ENCODE measurements at regions not wholly inside any gene's neighbourhood (a gene's known extent, or its start where the extent isn't known, plus 50 kb on each side); places are given as distances from the start of the nearest gene placed in this dataset.
"Not testable (repeated sequence)": the region's sequence is repeated elsewhere in the genome, so short reads cannot be mapped to it uniquely, and the experiment has no call there.

GRCh38 chr5:126117044-126117443 lies 306.2 kb upstream of the GRAMD2B start:
- no peaks in the 10 kb centered on the region for H3K27me3 Mint-ChIP-seq
- no peak for ATAC-seq (replicated peaks)
- H3K36me3 Mint-ChIP-seq (ENCODE audit: low read depth) = no peaks in the 10 kb centered on the region
- no peaks in the 10 kb centered on the region for H3K4me1 Mint-ChIP-seq
- H3K27ac Mint-ChIP-seq = no peak overlapping the region
- peaks cover 6% of the 10 kb centered on the region for H3K9me3 Mint-ChIP-seq
- no peak overlapping the region for H3K4me3 Mint-ChIP-seq

GRCh38 chr5:126119887-126120442 lies 303.2 kb upstream of the GRAMD2B start:
- Mint-ChIP-seq H3K4me3 (no peak overlapping the region), H3K27me3 (no peaks in the 10 kb centered on the region), H3K36me3 (ENCODE audit: low read depth) (no peaks in the 10 kb centered on the region), H3K27ac (no peak overlapping the region), H3K9me3 (no peaks in the 10 kb centered on the region), H3K4me1 (no peaks in the 10 kb centered on the region)
- no peak for ATAC-seq (replicated peaks)

GRCh38 chr5:126120939-126121338 lies 302.3 kb upstream of the GRAMD2B start:
- Mint-ChIP-seq H3K36me3 (ENCODE audit: low read depth) (no peaks in the 10 kb centered on the region), H3K27ac (no peak overlapping the region), H3K9me3 (no peaks in the 10 kb centered on the region), H3K4me3 (no peak overlapping the region), H3K27me3 (no peaks in the 10 kb centered on the region), H3K4me1 (no peaks in the 10 kb centered on the region)
- no peak for ATAC-seq (replicated peaks)

GRCh38 chr5:126122942-126123341 lies 300.3 kb upstream of the GRAMD2B start:
- Mint-ChIP-seq H3K27me3 (no peaks in the 10 kb centered on the region), H3K27ac (no peak overlapping the region), H3K4me3 (no peak overlapping the region), H3K36me3 (ENCODE audit: low read depth) (no peaks in the 10 kb centered on the region), H3K4me1 (no peaks in the 10 kb centered on the region), H3K9me3 (no peaks in the 10 kb centered on the region)
- ATAC-seq (replicated peaks) = no peak

GRCh38 chr5:126124706-126125345 lies 298.4 kb upstream of the GRAMD2B start:
- Mint-ChIP-seq H3K27ac (no peak overlapping the region), H3K9me3 (no peaks in the 10 kb centered on the region), H3K27me3 (no peaks in the 10 kb centered on the region), H3K4me3 (no peak overlapping the region), H3K4me1 (no peaks in the 10 kb centered on the region), H3K36me3 (ENCODE audit: low read depth) (no peaks in the 10 kb centered on the region)
- ATAC-seq (replicated peaks) = no peak

GRCh38 chr5:126125407-126125806 lies 297.8 kb upstream of the GRAMD2B start:
- Mint-ChIP-seq H3K4me3 (no peak overlapping the region), H3K27ac (no peak overlapping the region), H3K27me3 (no peaks in the 10 kb centered on the region), H3K4me1 (no peaks in the 10 kb centered on the region), H3K36me3 (ENCODE audit: low read depth) (no peaks in the 10 kb centered on the region), H3K9me3 (no peaks in the 10 kb centered on the region)
- ATAC-seq (replicated peaks) = no peak

- no peaks in the 10 kb centered on the region for H3K9me3 Mint-ChIP-seq
- no peak for ATAC-seq (replicated peaks)
- no peaks in the 10 kb centered on the region for H3K36me3 Mint-ChIP-seq (ENCODE audit: low read depth)
- no peaks in the 10 kb centered on the region for H3K27me3 Mint-ChIP-seq
- H3K27ac Mint-ChIP-seq = no peak overlapping the region
- H3K4me3 Mint-ChIP-seq = no peak overlapping the region
- H3K4me1 Mint-ChIP-seq = no peaks in the 10 kb centered on the region
These were observed 296.6 kb upstream of the GRAMD2B start for GRCh38 chr5:126126574-126126973.

- H3K9me3 Mint-ChIP-seq; H3K27ac Mint-ChIP-seq; H3K4me1 Mint-ChIP-seq; H3K36me3 Mint-ChIP-seq (ENCODE audit: low read depth); ATAC-seq (replicated peaks); H3K27me3 Mint-ChIP-seq; H3K4me3 Mint-ChIP-seq: not testable (repeated sequence)
These were observed 295.8 kb upstream of the GRAMD2B start for GRCh38 chr5:126127371-126127770.

GRCh38 chr5:126129431-126129830 lies 293.8 kb upstream of the GRAMD2B start:
- Mint-ChIP-seq H3K4me3 (no peak overlapping the region), H3K36me3 (ENCODE audit: low read depth) (no peaks in the 10 kb centered on the region), H3K27me3 (no peaks in the 10 kb centered on the region), H3K4me1 (no peaks in the 10 kb centered on the region), H3K27ac (no peak overlapping the region), H3K9me3 (no peaks in the 10 kb centered on the region)
- no peak for ATAC-seq (replicated peaks)

GRCh38 chr5:126133424-126133823 lies 289.8 kb upstream of the GRAMD2B start:
- Mint-ChIP-seq H3K4me3 (no peak overlapping the region), H3K27me3 (no peaks in the 10 kb centered on the region), H3K27ac (no peak overlapping the region), H3K9me3 (no peaks in the 10 kb centered on the region), H3K36me3 (ENCODE audit: low read depth) (no peaks in the 10 kb centered on the region), H3K4me1 (no peaks in the 10 kb centered on the region)
- ATAC-seq (replicated peaks) = no peak

- Mint-ChIP-seq H3K9me3 (no peaks in the 10 kb centered on the region), H3K36me3 (ENCODE audit: low read depth) (no peaks in the 10 kb centered on the region), H3K27me3 (no peaks in the 10 kb centered on the region), H3K4me3 (no peak overlapping the region), H3K4me1 (no peaks in the 10 kb centered on the region), H3K27ac (no peak overlapping the region)
- no peak for ATAC-seq (replicated peaks)
These were observed 285.3 kb upstream of the GRAMD2B start for GRCh38 chr5:126137891-126138280.

- Mint-ChIP-seq H3K36me3 (ENCODE audit: low read depth) (no peaks in the 10 kb centered on the region), H3K4me1 (no peaks in the 10 kb centered on the region), H3K9me3 (no peaks in the 10 kb centered on the region), H3K27me3 (no peaks in the 10 kb centered on the region), H3K4me3 (no peak overlapping the region), H3K27ac (no peak overlapping the region)
- ATAC-seq (replicated peaks) = no peak
These were observed 284.8 kb upstream of the GRAMD2B start for GRCh38 chr5:126138281-126138931.

GRCh38 chr5:126139086-126139485 lies 284.1 kb upstream of the GRAMD2B start:
- Mint-ChIP-seq H3K27me3 (no peaks in the 10 kb centered on the region), H3K36me3 (ENCODE audit: low read depth) (no peaks in the 10 kb centered on the region), H3K9me3 (no peaks in the 10 kb centered on the region), H3K4me3 (no peak overlapping the region), H3K27ac (no peak overlapping the region), H3K4me1 (no peaks in the 10 kb centered on the region)
- ATAC-seq (replicated peaks) = no peak

GRCh38 chr5:126139773-126140172 lies 283.4 kb upstream of the GRAMD2B start:
- Mint-ChIP-seq H3K4me1 (no peaks in the 10 kb centered on the region), H3K36me3 (ENCODE audit: low read depth) (no peaks in the 10 kb centered on the region), H3K27ac (no peak overlapping the region), H3K4me3 (no peak overlapping the region), H3K9me3 (no peaks in the 10 kb centered on the region), H3K27me3 (no peaks in the 10 kb centered on the region)
- no peak for ATAC-seq (replicated peaks)

GRCh38 chr5:126143622-126144021 lies 279.6 kb upstream of the GRAMD2B start:
- ATAC-seq (replicated peaks) = no peak
- no peaks in the 10 kb centered on the region for H3K4me1 Mint-ChIP-seq
- no peaks in the 10 kb centered on the region for H3K27me3 Mint-ChIP-seq
- no peaks in the 10 kb centered on the region for H3K9me3 Mint-ChIP-seq
- H3K27ac Mint-ChIP-seq = no peak overlapping the region
- no peaks in the 10 kb centered on the region for H3K36me3 Mint-ChIP-seq (ENCODE audit: low read depth)
- H3K4me3 Mint-ChIP-seq = no peak overlapping the region

All from activated T-helper 17 cell treated with anti-CD3 and anti-CD28 coated beads, Interleukin-2, amount 50 U/mL, for 72 hours (primary cell).